ENCODE measurements at regions not wholly inside any gene's neighbourhood (a gene's known extent, or its start where the extent isn't known, plus 50 kb on each side); places are given as distances from the start of the nearest gene placed in this dataset.

DNA sequence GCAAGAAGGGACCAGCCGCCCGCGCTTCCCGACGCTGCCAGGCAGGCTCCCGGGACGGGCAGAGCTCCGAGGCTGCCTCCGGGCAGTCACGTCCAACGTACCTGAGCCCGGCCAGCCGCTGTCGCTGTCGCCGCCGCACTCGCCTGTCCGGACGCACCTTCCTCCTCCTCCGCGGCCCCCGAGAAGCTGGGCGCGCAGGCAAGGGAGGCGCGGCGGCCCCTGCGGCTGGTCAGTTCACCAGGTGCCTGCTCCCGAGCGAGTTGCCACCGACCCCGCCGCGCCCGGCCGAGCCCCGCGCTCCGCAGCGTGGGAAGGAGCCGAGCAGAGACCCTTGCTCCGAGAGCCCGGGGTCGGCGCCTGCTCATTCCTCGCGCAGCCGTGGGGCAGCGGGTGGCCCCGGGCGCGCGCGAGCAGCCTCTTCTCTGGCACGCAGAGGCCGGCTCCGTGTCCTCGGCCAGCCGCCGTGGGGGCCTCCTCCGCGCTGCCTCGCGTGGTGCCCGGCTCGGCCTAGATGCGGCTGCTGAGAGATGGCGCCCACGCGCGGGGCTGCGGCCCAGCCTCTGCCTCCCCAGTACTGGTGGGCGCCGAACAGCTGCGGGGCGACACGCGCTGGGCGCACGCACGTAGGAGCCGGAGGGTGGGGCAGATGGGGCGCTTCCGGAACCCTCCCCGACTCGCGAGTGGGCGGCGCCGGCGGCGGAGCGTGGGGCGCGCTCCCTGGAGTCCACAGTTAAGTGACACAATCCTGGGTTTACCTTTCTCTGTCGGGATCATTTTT lies 419.4 kb downstream of the UQCRFS1 start:
- Histone ChIP-seq H3K36me3 (no peaks in the 10 kb centered on the region), H3K9me3 (peaks cover 0 to 7% of the 10 kb centered on the region in 2 donors)
- 1 to 2% (median 1%) methylated on average over 32 to 97 of the region's 97 CpGs for WGBS, 3 donors

DNA sequence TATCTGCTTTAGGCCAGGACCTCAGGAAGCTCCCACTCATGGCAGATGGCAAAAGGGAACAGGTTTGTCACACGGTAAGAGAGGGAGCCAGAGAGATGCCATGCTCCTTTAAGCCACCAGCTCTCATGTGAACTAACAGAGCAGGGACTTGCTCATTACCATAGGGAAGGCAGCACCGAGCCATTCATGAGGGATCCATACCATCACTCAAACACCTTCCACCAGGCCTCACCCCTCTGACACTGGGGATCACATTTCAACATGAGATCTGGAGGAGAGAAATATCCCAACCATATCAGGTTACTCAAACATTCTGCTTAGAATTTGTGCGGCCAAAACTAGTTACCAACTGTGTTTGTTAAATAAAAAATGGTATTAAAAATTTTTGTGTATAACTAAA lies 427.0 kb downstream of the UQCRFS1 start:
- H3K4me3 ChIP-seq = no peak overlapping the region
- intact Hi-C loops (cut with DNase I) = no loop called here
- 18 to 32% (median 19%) methylated on average over 3 of the region's 3 CpGs for WGBS, 3 donors
- H3K36me3 ChIP-seq = no peaks in the 10 kb centered on the region
- no peaks in the 10 kb centered on the region for H3K4me1 ChIP-seq (ENCODE audit: insufficient read depth)
- H3K27me3 ChIP-seq = no peaks in the 10 kb centered on the region
- no peak overlapping the region for H3K27ac ChIP-seq
- no peak for DNase-seq
- peaks cover 0 to 4% of the 10 kb centered on the region in 2 donors for H3K9me3 ChIP-seq
- TF ChIP-seq, protein P1, sequence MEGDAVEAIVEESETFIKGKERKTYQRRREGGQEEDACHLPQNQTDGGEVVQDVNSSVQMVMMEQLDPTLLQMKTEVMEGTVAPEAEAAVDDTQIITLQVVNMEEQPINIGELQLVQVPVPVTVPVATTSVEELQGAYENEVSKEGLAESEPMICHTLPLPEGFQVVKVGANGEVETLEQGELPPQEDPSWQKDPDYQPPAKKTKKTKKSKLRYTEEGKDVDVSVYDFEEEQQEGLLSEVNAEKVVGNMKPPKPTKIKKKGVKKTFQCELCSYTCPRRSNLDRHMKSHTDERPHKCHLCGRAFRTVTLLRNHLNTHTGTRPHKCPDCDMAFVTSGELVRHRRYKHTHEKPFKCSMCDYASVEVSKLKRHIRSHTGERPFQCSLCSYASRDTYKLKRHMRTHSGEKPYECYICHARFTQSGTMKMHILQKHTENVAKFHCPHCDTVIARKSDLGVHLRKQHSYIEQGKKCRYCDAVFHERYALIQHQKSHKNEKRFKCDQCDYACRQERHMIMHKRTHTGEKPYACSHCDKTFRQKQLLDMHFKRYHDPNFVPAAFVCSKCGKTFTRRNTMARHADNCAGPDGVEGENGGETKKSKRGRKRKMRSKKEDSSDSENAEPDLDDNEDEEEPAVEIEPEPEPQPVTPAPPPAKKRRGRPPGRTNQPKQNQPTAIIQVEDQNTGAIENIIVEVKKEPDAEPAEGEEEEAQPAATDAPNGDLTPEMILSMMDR (IDR thresholded peaks at IDR 0.05) = no peak
- TF ChIP-seq EP300 (IDR thresholded peaks at IDR 0.05) = no peak

More for the DNA sequence above, 419.4 kb downstream of the UQCRFS1 start:
- DNase-seq = no peak
- H3K4me1 ChIP-seq (ENCODE audit: insufficient read depth) = no peaks in the 10 kb centered on the region
- H3K27ac ChIP-seq = no peak overlapping the region
- TF ChIP-seq EP300 (IDR thresholded peaks at IDR 0.05) = no peak
- TF ChIP-seq, protein P1 (IDR thresholded peaks at IDR 0.05) = no peak
- TF ChIP-seq POLR2A (IDR thresholded peaks at IDR 0.05) = no peak
- no peaks in the 10 kb centered on the region for H3K27me3 ChIP-seq
- intact Hi-C loops (cut with DNase I) = no loop called here
- H3K4me3 ChIP-seq = no peak overlapping the region

DNA sequence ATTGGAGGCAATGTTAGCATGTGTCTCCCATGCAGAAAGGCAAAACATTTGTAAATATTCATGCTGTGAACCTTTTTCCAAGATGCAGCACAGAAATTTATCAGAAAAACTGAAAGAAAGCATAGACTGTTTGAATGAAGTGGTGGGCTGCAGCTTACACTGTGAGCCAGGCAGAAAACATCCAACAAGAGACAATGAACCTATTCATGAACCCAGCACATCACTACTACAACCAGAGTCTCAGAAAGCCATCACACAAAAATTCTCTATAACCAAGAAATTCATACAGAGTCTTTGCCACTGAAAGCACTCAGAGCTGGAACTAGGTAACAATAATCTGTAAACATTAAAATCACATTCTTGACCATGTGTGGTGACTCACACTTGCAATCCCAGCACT lies 448.9 kb downstream of the UQCRFS1 start:
- Histone ChIP-seq H3K4me1 (ENCODE audit: insufficient read depth) (no peaks in the 10 kb centered on the region), H3K4me3 (no peak overlapping the region), H3K9me3 (no peaks in the 10 kb centered on the region), H3K27ac (no peak overlapping the region), H3K27me3 (no peaks in the 10 kb centered on the region), H3K36me3 (no peaks in the 10 kb centered on the region)
- TF ChIP-seq EP300 (IDR thresholded peaks at IDR 0.05) (no peak), POLR2A (IDR thresholded peaks at IDR 0.05) (no peak)
- TF ChIP-seq, protein P1 (IDR thresholded peaks at IDR 0.05) = no peak
- intact Hi-C loops (cut with DNase I) = no loop called here
- no peak for DNase-seq

DNA sequence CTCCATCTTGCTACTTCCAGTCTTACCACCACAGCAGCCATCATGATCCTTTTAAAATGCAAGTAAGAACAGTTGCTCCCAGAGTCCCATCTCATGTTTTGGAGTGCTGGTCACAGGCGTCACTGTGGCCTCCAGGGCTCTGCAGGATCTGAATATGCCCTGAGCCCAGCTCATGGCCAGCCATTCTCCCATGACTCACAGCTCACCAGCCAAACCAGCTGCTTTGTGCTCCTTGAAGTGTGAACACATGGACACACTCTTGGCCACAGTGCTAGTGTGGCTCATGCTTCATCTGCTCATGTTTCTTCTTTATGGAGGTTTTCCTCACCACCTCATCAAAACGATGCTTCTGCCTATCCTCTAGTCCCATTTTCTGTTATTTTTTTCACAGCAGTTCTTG lies 466.5 kb downstream of the UQCRFS1 start:
- H3K27ac ChIP-seq = no peak overlapping the region
- H3K4me1 ChIP-seq (ENCODE audit: insufficient read depth) = no peaks in the 10 kb centered on the region
- intact Hi-C loops (cut with DNase I) = no loop called here
- H3K4me3 ChIP-seq = no peak overlapping the region
- H3K9me3 ChIP-seq = no peaks in the 10 kb centered on the region
- H3K27me3 ChIP-seq = peaks cover 2% of the 10 kb centered on the region
- WGBS, 3 donors = 43 to 84% (median 63%) methylated on average over 2 of the region's 2 CpGs
- H3K36me3 ChIP-seq = no peaks in the 10 kb centered on the region
- no peak for TF ChIP-seq EP300 (IDR thresholded peaks at IDR 0.05)
- TF ChIP-seq, protein P1 (IDR thresholded peaks at IDR 0.05) = no peak
- no peak for TF ChIP-seq POLR2A (IDR thresholded peaks at IDR 0.05)
- DNase-seq = no peak
